KOPT-K1 (cell line): ENCODE measurements at regions not wholly inside any gene's neighbourhood (a gene's known extent, or its start where the extent isn't known, plus 50 kb on each side); places are given as distances from the start of the nearest gene placed in this dataset.
"Not testable (repeated sequence)": the region's sequence is repeated elsewhere in the genome, so short reads cannot be mapped to it uniquely, and the experiment has no call there.

Source experiments
- H3K27ac ChIP-seq: fragments of 200-600 bp; sonication (generic); 2 replicates; pipeline ENCODE4 v1.5.1; 2016; ENCODE audit warnings: antibody characterized with exemption, mild to moderate bottlenecking, low read depth, low read length; ENCODE audit not compliant: poor library complexity, severe bottlenecking
- H3K36me3 ChIP-seq: fragments of 200-600 bp; sonication (generic); 2 replicates; pipeline ENCODE4 v1.5.1; 2017; ENCODE audit warnings: antibody characterized with exemption, mild to moderate bottlenecking, low read length, moderate library complexity; ENCODE audit not compliant: insufficient read depth
- H3K9me3 ChIP-seq: fragments of 200-600 bp; sonication (generic); 2 replicates; pipeline ENCODE4 v1.5.1; 2017; ENCODE audit warnings: antibody characterized with exemption, low read length, mild to moderate bottlenecking; ENCODE audit not compliant: insufficient read depth, poor library complexity, severe bottlenecking

- H3K36me3 ChIP-seq: no peaks in the 10 kb centered on the region
- H3K9me3 ChIP-seq: peaks cover 3% of the 10 kb centered on the region
- H3K27ac ChIP-seq: no peak overlapping the region
These were observed 198.9 kb upstream of the CBLB start for GRCh38 chr3:106067711-106068110.

GRCh38 chr3:106068381-106068780, 199.6 kb upstream of the CBLB start:
- Histone ChIP-seq H3K36me3 (no peaks in the 10 kb centered on the region), H3K9me3 (peaks cover 3% of the 10 kb centered on the region), H3K27ac (no peak overlapping the region)

- H3K36me3 ChIP-seq: no peaks in the 10 kb centered on the region
- H3K27ac ChIP-seq: no peak overlapping the region
- H3K9me3 ChIP-seq: peaks cover 3% of the 10 kb centered on the region
These were observed 200.0 kb upstream of the CBLB start for GRCh38 chr3:106068795-106069194.

GRCh38 chr3:106070187-106070586, 201.4 kb upstream of the CBLB start:
- Histone ChIP-seq H3K36me3 (no peaks in the 10 kb centered on the region), H3K27ac (no peak overlapping the region), H3K9me3 (peaks cover 3% of the 10 kb centered on the region)

GRCh38 chr3:106071306-106071705, 202.5 kb upstream of the CBLB start:
- Histone ChIP-seq H3K27ac (no peak overlapping the region), H3K36me3 (no peaks in the 10 kb centered on the region), H3K9me3 (peaks cover 3% of the 10 kb centered on the region)

- not testable (repeated sequence) for H3K27ac ChIP-seq, H3K36me3 ChIP-seq, H3K9me3 ChIP-seq
These were observed 203.8 kb upstream of the CBLB start for GRCh38 chr3:106072596-106072995.

GRCh38 chr3:106073806-106074205, 205.0 kb upstream of the CBLB start:
- not testable (repeated sequence) for H3K9me3 ChIP-seq, H3K36me3 ChIP-seq, H3K27ac ChIP-seq

- H3K36me3 ChIP-seq: not testable (repeated sequence)
These were observed 206.9 kb upstream of the CBLB start for GRCh38 chr3:106075731-106076130.

GRCh38 chr3:106078635-106079034, 209.8 kb upstream of the CBLB start:
- Histone ChIP-seq H3K36me3 (no peaks in the 10 kb centered on the region), H3K9me3 (no peaks in the 10 kb centered on the region), H3K27ac (no peak overlapping the region)

More at GRCh38 chr3:106075731-106076130, 206.9 kb upstream of the CBLB start:
- H3K27ac ChIP-seq, H3K9me3 ChIP-seq: not testable (repeated sequence)

GRCh38 chr3:106082616-106083015, 213.8 kb upstream of the CBLB start:
- Histone ChIP-seq H3K36me3 (no peaks in the 10 kb centered on the region), H3K27ac (no peak overlapping the region), H3K9me3 (no peaks in the 10 kb centered on the region)

GRCh38 chr3:106083207-106083606, 214.4 kb upstream of the CBLB start:
- Histone ChIP-seq H3K36me3 (no peaks in the 10 kb centered on the region), H3K9me3 (no peaks in the 10 kb centered on the region), H3K27ac (no peak overlapping the region)

GRCh38 chr3:106083854-106084253, 215.0 kb upstream of the CBLB start:
- no peaks in the 10 kb centered on the region for H3K9me3 ChIP-seq
- no peaks in the 10 kb centered on the region for H3K36me3 ChIP-seq
- H3K27ac ChIP-seq: no peak overlapping the region

- Histone ChIP-seq H3K27ac (no peak overlapping the region), H3K36me3 (no peaks in the 10 kb centered on the region)
These were observed 217.2 kb upstream of the CBLB start for GRCh38 chr3:106086038-106086437.

GRCh38 chr3:106086636-106087035, 217.8 kb upstream of the CBLB start:
- no peak overlapping the region for H3K27ac ChIP-seq
- H3K9me3 ChIP-seq: no peaks in the 10 kb centered on the region
- H3K36me3 ChIP-seq: no peaks in the 10 kb centered on the region

More at GRCh38 chr3:106086038-106086437, 217.2 kb upstream of the CBLB start:
- no peaks in the 10 kb centered on the region for H3K9me3 ChIP-seq

- H3K36me3 ChIP-seq: no peaks in the 10 kb centered on the region
- no peaks in the 10 kb centered on the region for H3K9me3 ChIP-seq
- H3K27ac ChIP-seq: no peak overlapping the region
These were observed 219.5 kb upstream of the CBLB start for GRCh38 chr3:106088304-106088703.

- Histone ChIP-seq H3K27ac (no peak overlapping the region), H3K36me3 (no peaks in the 10 kb centered on the region), H3K9me3 (no peaks in the 10 kb centered on the region)
These were observed 220.1 kb upstream of the CBLB start for GRCh38 chr3:106088899-106089298.

- H3K9me3 ChIP-seq: no peaks in the 10 kb centered on the region
- H3K27ac ChIP-seq: no peak overlapping the region
- H3K36me3 ChIP-seq: no peaks in the 10 kb centered on the region
These were observed 221.0 kb upstream of the CBLB start for GRCh38 chr3:106089806-106090205.
